SH-SY5Y (cell line): ENCODE measurements at regions not wholly inside any gene's neighbourhood (a gene's known extent, or its start where the extent isn't known, plus 50 kb on each side); places are given as distances from the start of the nearest gene placed in this dataset.

Experiments used
- GATA2 ChIP-seq: IDR thresholded peaks from 2 replicates; pipeline ENCODE4 v1.6.1; 2011; ENCODE audit warnings: mild to moderate bottlenecking, low read depth, low read length
- GATA3 ChIP-seq: IDR thresholded peaks from 2 replicates; pipeline ENCODE4 v1.6.1; 2011; ENCODE audit warnings: low read depth, mild to moderate bottlenecking, low read length, moderate library complexity

- no peak for TF ChIP-seq GATA2
- no peak for TF ChIP-seq GATA3
These were observed 793.9 kb downstream of the QKI start for GRCh38 chr6:164208371-164208770.
